AG04450 (cell line): ENCODE measurements at regions not wholly inside any gene's neighbourhood (a gene's known extent, or its start where the extent isn't known, plus 50 kb on each side); places are given as distances from the start of the nearest gene placed in this dataset.
"Not testable (repeated sequence)": the region's sequence is repeated elsewhere in the genome, so short reads cannot be mapped to it uniquely, and the experiment has no call there.

Source experiments
- CTCF ChIA-PET: fragments of 300-600, 350-600 bp; formaldehyde crosslinking; extraction: SDS; loops from one replicate; lab custom pipeline; 2022; ENCODE audit warnings: antibody characterized with exemption, inconsistent platforms; lab: Charles Lee
- POLR2A ChIA-PET: fragments of 350-600 bp; formaldehyde crosslinking; extraction: SDS; loops from one replicate; lab custom pipeline; 2021; ENCODE audit warnings: antibody characterized with exemption, inconsistent platforms; lab: Yijun Ruan, JAX
- DNase-seq: peaks from one replicate; pipeline ENCODE4 v3.0.0-alpha.2; 2011; ENCODE audit warnings: low read depth, low spot score
- H3K27ac ChIP-seq: one replicate; pipeline ENCODE4 v1.5.1; 2012; ENCODE audit warnings: low read depth, low read length, control low read depth
- H3K27me3 ChIP-seq: one replicate; pipeline ENCODE4 v1.6.0; 2012; ENCODE audit warnings: low read length; ENCODE audit not compliant: control insufficient read depth, insufficient read depth
- H3K4me3 ChIP-seq: 2 replicates; pipeline ENCODE4 v1.5.1; 2011; ENCODE audit warnings: mild to moderate bottlenecking, low read depth, low read length, control low read depth
- H3K9me3 ChIP-seq: 2 replicates; pipeline ENCODE4 v1.5.1; 2012; ENCODE audit warnings: low read length; ENCODE audit not compliant: control insufficient read depth, insufficient read depth
- TF ChIP-seq, protein P1 (sequence below): IDR thresholded peaks from 2 replicates; pipeline ENCODE4 v1.5.1; 2011; ENCODE audit warnings: low read depth, low read length, control low read depth, inconsistent platforms

DNA sequence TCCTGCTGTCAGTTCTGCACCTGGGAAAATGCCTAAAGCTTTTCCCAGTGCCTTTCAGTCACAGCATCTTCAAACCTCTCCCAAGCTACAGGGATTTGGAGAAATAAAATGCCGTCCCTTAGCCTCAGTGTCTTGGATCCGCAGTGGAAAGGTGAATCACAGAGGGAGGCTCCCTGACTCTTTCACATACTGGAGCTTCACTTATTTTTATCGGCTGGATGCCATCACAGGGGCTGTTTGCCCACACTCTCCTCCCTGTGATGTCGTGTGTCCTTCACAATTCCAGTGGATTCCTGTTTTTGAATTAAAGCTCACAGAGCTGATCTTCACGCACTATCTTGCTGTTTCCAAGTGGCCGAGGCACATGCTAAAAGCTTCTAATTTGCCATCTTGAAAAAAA lies 1303.1 kb upstream of the DDX18 start:
- Histone ChIP-seq H3K4me3 (no peak overlapping the region), H3K27me3 (no peaks in the 10 kb centered on the region), H3K9me3 (peaks cover 17% of the 10 kb centered on the region; the same call in 1 of the 2 replicates), H3K27ac (no peak overlapping the region)
- TF ChIP-seq, protein P1, sequence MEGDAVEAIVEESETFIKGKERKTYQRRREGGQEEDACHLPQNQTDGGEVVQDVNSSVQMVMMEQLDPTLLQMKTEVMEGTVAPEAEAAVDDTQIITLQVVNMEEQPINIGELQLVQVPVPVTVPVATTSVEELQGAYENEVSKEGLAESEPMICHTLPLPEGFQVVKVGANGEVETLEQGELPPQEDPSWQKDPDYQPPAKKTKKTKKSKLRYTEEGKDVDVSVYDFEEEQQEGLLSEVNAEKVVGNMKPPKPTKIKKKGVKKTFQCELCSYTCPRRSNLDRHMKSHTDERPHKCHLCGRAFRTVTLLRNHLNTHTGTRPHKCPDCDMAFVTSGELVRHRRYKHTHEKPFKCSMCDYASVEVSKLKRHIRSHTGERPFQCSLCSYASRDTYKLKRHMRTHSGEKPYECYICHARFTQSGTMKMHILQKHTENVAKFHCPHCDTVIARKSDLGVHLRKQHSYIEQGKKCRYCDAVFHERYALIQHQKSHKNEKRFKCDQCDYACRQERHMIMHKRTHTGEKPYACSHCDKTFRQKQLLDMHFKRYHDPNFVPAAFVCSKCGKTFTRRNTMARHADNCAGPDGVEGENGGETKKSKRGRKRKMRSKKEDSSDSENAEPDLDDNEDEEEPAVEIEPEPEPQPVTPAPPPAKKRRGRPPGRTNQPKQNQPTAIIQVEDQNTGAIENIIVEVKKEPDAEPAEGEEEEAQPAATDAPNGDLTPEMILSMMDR, result no peak
- DNase-seq, result no peak
- CTCF ChIA-PET, result no interaction called here
- POLR2A ChIA-PET, result no interaction called here

DNA sequence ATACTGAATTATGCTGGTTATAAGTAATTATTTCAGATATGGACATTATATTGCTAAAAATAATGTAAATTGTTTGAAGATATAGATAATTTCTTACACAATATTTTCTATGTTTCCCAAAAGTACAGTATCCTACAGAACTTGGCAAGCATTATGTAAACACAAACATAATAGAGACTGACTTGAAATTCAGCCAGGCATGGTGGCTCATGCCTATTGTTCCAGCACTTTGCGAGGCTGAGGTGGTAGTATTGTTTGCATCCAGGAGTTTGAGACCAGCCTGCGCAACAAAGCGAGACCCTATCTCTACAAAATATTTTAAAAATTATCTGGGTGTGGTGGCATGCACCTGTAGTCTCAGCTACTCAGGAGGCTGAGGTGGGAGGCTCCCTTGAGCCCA lies 1300.5 kb upstream of the DDX18 start:
- Histone ChIP-seq H3K27ac (no peak overlapping the region), H3K4me3 (no peak overlapping the region), H3K27me3 (no peaks in the 10 kb centered on the region), H3K9me3 (peaks cover 17% of the 10 kb centered on the region; the same call in 1 of the 2 replicates)
- ChIA-PET POLR2A (no interaction called here), CTCF (no interaction called here)
- no peak for DNase-seq
- TF ChIP-seq, protein P1, result no peak

DNA sequence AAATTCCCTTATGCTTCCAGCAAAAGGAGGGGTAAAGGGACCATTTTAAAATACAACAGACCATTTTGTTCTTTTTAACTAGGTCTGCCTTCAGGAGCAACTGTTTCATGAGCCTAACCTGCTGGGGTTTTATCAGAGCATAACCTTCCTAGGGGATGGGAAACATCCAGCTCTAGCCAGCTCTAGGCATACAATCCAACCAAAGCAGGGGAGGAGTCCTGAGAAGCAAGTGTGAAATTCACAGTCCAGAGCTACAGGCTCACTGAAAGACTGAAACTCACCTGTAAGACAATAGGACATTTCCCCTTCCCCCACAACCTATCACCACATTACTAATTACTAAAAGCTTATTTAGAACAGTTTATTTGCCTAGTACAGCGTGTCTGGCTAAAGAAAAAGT lies 1296.6 kb upstream of the DDX18 start:
- TF ChIP-seq, protein P1, result no peak
- Histone ChIP-seq H3K4me3 (no peak overlapping the region), H3K27ac (no peak overlapping the region), H3K9me3 (peaks cover 3% of the 10 kb centered on the region; the same call in 1 of the 2 replicates), H3K27me3 (no peaks in the 10 kb centered on the region)
- CTCF ChIA-PET, result no interaction called here
- POLR2A ChIA-PET, result no interaction called here
- DNase-seq, result no peak

DNA sequence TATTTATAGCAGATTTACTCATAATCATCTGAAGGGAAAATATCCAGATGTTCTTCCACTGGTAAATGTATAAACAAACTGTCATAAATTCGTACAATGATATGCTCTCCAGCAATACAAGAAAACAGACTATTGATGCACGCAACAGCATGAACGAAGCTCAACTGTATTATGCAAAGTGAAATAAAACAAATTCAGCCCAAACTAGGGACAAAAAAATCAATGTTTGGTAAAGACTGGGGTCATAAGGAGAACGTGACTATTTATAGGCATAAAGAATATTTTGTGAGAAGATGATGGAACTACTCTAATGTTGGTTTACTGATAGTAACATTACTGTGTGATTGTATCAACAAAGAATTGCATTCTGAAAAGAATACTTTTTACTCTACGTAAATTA lies 1276.7 kb upstream of the DDX18 start:
- POLR2A ChIA-PET, result no interaction called here
- CTCF ChIA-PET, result no interaction called here
- Histone ChIP-seq H3K27me3 (no peaks in the 10 kb centered on the region), H3K9me3 (peaks cover 6% of the 10 kb centered on the region; the same call in 1 of the 2 replicates), H3K27ac (no peak overlapping the region), H3K4me3 (no peak overlapping the region)
- TF ChIP-seq, protein P1, result no peak
- no peak for DNase-seq

DNA sequence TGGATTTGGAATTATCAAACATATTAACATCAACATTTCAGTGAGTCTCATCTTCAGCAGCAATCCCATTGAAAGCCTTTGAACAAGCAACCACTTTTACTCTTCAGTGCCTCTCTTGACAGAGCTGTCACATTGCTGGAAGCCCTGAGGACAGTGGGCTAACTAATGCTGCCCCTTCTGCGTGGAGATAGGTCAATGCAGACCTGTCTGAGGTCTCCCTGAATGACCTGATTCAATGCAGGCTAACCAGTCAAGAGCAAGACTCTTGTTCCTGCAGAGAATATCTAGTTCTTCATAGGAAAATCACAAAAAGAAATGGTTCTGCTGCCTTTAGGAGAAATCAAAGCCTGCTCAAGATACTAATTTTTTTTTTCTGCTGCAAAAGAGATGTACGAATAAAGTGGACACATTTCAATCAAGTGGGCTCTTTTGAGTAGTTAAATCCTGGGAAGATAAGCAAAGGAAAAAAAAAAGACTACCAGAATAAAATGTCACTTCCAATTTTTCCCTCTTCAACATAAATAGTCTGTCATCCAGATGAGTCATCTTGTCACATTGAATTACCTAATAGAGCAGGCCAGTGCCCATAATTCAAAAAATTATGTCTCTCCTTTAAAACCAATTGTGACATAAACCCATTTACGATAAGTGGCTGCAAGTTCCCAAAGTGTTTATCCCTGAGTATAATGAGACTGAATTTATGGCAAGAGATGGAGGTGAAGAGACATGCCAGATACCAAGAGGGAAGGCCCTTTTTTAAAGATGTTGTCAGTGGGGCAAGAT lies 1269.0 kb upstream of the DDX18 start:
- DNase-seq, result no peak

DNA sequence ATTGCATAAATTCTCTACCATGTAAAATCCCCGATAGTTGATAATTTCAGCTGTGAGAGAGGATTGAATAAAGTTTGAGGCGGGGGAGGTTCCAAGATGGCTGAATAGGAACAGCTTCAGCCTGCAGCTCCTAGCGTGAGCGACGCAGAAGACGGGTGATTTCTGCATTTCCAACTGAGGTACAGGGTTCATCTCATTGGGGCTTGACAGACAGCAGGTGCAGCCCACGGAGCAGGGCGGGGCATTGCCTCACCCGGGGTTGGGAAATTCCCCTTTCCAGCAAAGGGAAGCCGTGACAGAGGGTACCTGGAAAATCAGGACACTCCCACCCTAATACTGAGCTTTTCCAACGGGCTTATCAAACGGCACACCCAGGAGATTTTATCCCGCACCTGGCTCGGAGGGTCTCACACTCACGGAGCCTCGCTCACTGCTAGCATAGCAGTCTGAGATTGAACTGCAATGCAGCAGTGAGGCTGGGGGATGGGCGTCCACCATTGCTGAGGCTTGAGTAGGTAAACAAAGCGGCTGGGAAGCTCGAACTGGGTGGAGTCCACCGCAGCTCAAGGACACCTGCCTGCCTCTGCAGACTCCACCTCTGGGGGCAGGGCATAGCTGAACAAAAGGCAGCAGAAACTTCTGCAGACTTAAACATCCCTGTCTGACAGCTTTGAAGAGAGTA lies 1261.6 kb upstream of the DDX18 start:
- POLR2A ChIA-PET, DNase-seq, H3K27ac ChIP-seq, H3K4me3 ChIP-seq, H3K27me3 ChIP-seq, CTCF ChIA-PET: not testable (repeated sequence)
- H3K9me3 ChIP-seq, result peaks cover 12% of the 10 kb centered on the region

More for the DNA sequence above, 1269.0 kb upstream of the DDX18 start:
- H3K27ac ChIP-seq, result no peak overlapping the region
- no peak overlapping the region for H3K4me3 ChIP-seq
- ChIA-PET POLR2A (no interaction called here), CTCF (no interaction called here)
- H3K27me3 ChIP-seq, result no peaks in the 10 kb centered on the region
- TF ChIP-seq, protein P1, result no peak
- H3K9me3 ChIP-seq, result peaks cover 3% of the 10 kb centered on the region; the same call in 1 of the 2 replicates
